ENCODE measurements at regions not wholly inside any gene's neighbourhood (a gene's known extent, or its start where the extent isn't known, plus 50 kb on each side); places are given as distances from the start of the nearest gene placed in this dataset.

DNA sequence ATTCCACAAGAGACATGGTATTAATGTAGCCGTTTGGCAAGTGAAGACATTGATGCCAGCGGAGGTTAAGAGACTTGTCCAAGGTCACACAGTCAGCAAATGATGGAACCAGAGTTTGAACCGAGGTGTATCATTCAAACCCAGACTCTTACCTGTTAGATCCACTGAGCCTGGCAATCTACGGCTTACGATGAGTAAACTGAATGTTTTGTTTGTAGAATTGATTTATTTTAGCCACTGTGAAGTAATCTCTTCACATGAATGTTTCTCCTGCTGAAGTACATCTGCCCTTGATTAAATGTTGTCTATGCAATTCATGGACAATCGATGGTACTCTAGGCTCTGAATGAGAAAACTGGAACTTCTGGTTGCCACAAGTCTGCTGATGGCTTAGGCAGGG, 155.5 kb upstream of the NAV2 start:
- peaks cover 0 to 5% of the 10 kb centered on the region in 2 experiments; a peak in 2 of 5 replicates for H3K27me3 ChIP-seq (ENCODE audit: control insufficient read depth in 2 of 2, insufficient read depth in 2 of 2, low read length in 2 of 2)
- intact Hi-C loops (cut with micrococcal nuclease) = loop anchor here (1.0 kb wide), 1 partner anchor 346 kb away; no protein-coding TSS in a partner anchor
- ATAC-seq = no peak
- no peak overlapping the region for H3K4me3 ChIP-seq
- H3K79me2 ChIP-seq (ENCODE audit: control insufficient read depth, insufficient read depth, low read length) = no peaks in the 10 kb centered on the region
- H3K4me2 ChIP-seq (ENCODE audit: insufficient read depth, low read length) = no peak overlapping the region
- in situ Hi-C loops (cut with MboI) = no loop called here
- CTCF ChIA-PET (ENCODE audit: low intra/inter-chr PET ratio) = interaction anchor here (0.6 to 3.0 kb wide), 5 partner anchors 185 to 486 kb away, joined by 3 to 17 read pairs (median 5); no protein-coding TSS in a partner anchor
- WGBS (ENCODE audit: insufficient coverage, low coverage, missing lambda C conversion rate) = 0% methylated on average over 6 of the region's 6 CpGs
- H3K9me3 ChIP-seq (replicated peaks; ENCODE audit: control insufficient read depth, insufficient read depth, low read depth, low read length) = no peaks in the 10 kb centered on the region
- FAIRE-seq = no peak
- POLR2A ChIA-PET = interaction anchor here (0.5 kb wide), 1 partner anchor 94 kb away, joined by 3 read pairs; no protein-coding TSS in a partner anchor
- no peak overlapping the region for H3K9ac ChIP-seq (ENCODE audit: insufficient read depth in 1 of 2, low read depth in 2 of 2, low read length in 2 of 2)
- peaks cover 6% of the 10 kb centered on the region; the same call in 1 of the 2 replicates for H4K20me1 ChIP-seq (replicated peaks; ENCODE audit: control insufficient read depth, insufficient read depth, low read length)
- BruUV-seq (replicated peaks) = no TSS peak
- H3K4me1 ChIP-seq (replicated peaks in 1 of 2; ENCODE audit: control insufficient read depth in 2 of 2, insufficient read depth in 2 of 2, low read length in 2 of 2) = no peaks in the 10 kb centered on the region
- TF ChIP-seq, protein P1, sequence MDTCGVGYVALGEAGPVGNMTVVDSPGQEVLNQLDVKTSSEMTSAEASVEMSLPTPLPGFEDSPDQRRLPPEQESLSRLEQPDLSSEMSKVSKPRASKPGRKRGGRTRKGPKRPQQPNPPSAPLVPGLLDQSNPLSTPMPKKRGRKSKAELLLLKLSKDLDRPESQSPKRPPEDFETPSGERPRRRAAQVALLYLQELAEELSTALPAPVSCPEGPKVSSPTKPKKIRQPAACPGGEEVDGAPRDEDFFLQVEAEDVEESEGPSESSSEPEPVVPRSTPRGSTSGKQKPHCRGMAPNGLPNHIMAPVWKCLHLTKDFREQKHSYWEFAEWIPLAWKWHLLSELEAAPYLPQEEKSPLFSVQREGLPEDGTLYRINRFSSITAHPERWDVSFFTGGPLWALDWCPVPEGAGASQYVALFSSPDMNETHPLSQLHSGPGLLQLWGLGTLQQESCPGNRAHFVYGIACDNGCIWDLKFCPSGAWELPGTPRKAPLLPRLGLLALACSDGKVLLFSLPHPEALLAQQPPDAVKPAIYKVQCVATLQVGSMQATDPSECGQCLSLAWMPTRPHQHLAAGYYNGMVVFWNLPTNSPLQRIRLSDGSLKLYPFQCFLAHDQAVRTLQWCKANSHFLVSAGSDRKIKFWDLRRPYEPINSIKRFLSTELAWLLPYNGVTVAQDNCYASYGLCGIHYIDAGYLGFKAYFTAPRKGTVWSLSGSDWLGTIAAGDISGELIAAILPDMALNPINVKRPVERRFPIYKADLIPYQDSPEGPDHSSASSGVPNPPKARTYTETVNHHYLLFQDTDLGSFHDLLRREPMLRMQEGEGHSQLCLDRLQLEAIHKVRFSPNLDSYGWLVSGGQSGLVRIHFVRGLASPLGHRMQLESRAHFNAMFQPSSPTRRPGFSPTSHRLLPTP (IDR thresholded peaks at IDR 0.05; ENCODE audit: borderline replicate concordance, extremely low read depth, insufficient read length) = no peak
- TF ChIP-seq NFYB (IDR thresholded peaks at IDR 0.05; ENCODE audit: extremely low read depth, insufficient read length) (no peak), POLR2AphosphoS5 (IDR thresholded peaks at IDR 0.05; ENCODE audit: control insufficient read depth, insufficient read depth, low read depth, low read length) (no peak), SRSF1 (IDR thresholded peaks at IDR 0.05; ENCODE audit: low read depth, low read length) (no peak), MEF2A (IDR thresholded peaks at IDR 0.05; ENCODE audit: control insufficient read depth, low read depth, low read length) (no peak)
- H3K27ac ChIP-seq (ENCODE audit: extremely low read depth, low read depth, low read length) = no peak overlapping the region
- DNase-seq (ENCODE audit: extremely low read depth in 1 of 4, low spot score in 3 of 4) = no peak
- H3K9me1 ChIP-seq (ENCODE audit: control insufficient read depth, insufficient read depth, low read length) = no peaks in the 10 kb centered on the region
- no peak overlapping the region for H2AFZ ChIP-seq (ENCODE audit: low read depth, low read length)
- H3K36me3 ChIP-seq (ENCODE audit: control insufficient read depth, insufficient read depth, low read length) = no peaks in the 10 kb centered on the region
